Occipital lobe (tissue), 1 donor: ENCODE measurements at regions not wholly inside any gene's neighbourhood (a gene's known extent, or its start where the extent isn't known, plus 50 kb on each side); places are given as distances from the start of the nearest gene placed in this dataset.
"Not testable (repeated sequence)": the region's sequence is repeated elsewhere in the genome, so short reads cannot be mapped to it uniquely, and the experiment has no call there.

Experiments used
- DNase-seq: peaks from one replicate; lab custom pipeline; 2025; lab: John Stamatoyannopoulos, UW

GRCh38 chr2:106339609-106340008, 128.6 kb downstream of the RGPD3 start:
- no peak for DNase-seq

DNA sequence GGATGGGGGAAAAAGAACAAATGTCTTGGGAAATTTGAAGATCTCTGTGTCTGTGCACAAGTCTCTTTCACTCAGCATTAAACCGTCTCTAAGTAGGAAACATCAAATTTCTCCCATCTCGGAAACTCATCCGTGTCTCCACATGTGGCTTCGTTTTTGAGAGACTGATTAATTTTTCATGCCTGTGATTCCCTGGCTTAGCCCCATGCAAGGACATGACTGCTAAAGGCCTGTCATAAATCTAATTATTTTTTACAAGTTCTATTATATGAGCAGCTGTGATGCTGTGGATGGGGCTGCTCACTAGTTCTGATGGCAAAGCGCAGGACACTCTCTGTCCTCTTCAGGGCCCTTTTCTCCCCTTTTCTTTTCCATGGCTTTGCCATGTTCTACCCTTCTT, 129.1 kb downstream of the RGPD3 start:
- no peak for DNase-seq

GRCh38 chr2:106338043-106338442, 130.2 kb downstream of the RGPD3 start:
- DNase-seq, result peak; percentile 19

- DNase-seq, result no peak
Measured at GRCh38 chr2:106336737-106337136, 131.5 kb downstream of the RGPD3 start.

DNA sequence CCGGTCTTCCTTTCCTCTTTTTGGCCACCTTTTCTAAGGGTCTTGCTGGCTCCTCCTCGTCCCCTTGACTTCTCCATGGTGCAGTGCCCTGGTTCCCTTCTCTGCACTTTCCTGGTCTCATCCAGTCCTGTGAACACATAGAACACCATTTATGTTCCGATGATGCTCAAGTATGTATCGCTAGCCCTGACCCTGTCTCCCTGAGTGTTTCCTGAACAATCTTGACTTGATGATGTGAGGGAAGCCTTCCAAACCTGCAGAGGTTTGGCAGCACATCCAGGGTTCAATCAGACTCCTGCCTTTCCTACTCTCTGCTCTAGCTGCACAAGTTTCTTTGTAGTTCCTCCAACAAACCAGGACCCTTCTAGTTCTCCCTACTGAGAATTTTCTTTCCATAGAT, 132.1 kb downstream of the RGPD3 start:
- no peak for DNase-seq

DNA sequence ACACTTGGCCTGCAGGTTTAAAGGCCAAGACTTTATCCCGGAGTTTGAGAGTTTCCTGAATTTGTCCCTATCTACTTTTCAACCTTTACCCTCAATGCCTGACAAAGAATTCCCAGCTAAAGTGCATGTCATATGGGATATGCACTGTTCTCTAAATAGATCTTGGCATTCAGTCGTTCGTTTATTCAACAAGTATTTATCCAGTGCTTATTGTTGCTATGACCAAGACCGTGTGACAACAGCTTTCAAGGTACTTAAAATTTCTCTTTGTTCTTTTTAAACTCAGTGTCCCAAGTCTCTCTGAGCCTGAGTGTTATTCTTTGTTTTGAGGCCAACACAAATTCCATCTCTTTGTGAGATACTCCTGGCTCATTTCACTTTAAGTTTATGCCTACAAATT, 133.4 kb downstream of the RGPD3 start:
- no peak for DNase-seq

- not testable (repeated sequence) for DNase-seq
Measured at GRCh38 chr2:106333253-106333873, 134.8 kb downstream of the RGPD3 start.

- no peak for DNase-seq
Measured at GRCh38 chr2:106332054-106332453, 136.2 kb downstream of the RGPD3 start.

DNA sequence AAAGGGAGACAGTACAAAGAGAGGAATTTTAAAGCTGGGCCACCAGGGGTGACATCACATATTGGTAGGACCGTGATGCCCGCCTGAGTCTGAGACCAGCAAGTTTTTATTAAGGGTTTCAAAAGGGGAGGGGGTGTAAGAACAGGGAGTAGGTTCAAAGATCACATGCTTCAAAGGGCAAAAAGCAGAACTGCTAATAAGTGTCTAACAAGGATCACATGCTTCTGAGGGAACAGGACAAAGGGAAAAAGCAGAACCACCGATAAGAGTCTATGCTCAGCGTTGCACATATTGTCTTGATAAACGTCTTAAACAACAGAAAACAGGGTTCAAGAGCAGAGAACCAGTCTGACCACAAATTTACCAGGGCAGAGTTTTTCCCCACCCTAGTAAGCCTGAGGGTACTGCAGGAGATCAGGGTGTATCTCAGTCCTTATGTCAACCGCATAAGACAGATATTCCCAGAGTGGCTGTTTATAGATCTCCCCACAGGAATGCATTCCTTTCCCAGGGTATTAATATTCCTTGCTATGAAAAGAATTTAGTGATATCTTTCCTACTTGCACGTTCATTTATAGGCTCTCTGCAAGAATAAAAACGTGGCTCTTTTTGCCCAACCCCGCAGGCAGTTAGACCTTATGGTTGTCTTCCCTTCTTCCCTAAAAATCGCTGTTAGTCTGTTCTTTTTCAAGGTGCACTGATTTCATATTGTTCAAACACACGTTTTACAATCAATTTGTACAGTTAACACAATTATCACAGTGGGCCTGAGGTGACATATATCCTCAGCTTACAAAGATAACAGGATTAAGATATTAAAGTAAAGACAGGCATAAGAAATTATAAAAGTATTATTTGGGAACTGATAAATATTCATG, 136.5 kb upstream of the UXS1 start:
- DNase-seq, result not testable (repeated sequence)

DNA sequence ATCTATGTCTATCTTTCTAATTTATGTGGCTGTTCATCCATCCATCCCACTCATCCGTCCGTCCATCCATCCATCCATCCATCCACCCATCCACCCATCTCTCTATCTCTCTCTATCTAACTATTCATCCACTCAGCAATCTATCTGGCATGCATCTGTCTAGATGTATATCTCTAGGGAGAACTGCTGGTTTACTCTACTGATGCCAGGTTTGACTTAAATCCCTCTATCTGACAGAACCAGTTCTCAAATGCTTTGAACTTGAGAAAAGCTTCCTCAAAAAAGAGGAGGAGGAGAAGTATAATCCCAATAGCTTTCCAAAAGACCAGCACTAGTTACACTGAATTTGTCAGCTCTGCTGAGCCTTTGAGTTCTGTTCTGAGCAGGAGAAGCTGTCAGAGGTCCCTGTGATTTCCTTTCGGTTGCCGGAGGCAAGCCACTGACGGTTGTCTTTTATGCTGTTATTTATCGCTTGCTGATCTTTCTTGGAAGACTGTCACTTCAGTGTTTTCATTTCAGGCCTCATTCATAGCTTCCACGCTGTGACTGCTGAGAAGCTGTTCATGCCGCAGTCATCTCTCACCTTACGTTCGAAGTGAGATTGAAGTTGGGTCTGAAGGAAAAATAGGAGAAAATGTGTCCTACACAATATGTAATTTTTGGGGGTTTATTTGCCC, 129.4 kb upstream of the UXS1 start:
- DNase-seq, result no peak

DNA sequence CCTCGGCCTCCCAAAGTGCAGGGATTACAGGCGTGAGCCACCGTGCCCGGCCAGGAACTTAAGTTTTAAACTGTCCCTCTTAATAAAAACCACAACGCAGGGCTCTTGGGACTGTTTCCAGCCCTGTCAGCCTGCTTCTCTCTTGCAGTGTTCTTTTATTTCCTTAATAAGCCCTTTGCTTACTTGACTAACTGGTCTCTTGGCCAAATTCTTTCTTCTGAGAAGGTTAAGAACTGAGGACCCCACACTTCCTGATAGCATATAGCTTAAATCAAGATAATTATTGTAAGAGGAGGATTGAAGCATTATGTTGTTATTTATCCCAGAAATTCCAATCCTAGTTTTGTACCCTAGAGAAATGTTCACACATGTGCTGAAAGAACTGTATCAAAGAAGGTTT, 128.2 kb upstream of the UXS1 start:
- DNase-seq, result no peak

- not testable (repeated sequence) for DNase-seq
Measured at GRCh38 chr2:106320439-106320838, 126.3 kb upstream of the UXS1 start.

GRCh38 chr2:106316915-106317314, 122.8 kb upstream of the UXS1 start:
- no peak for DNase-seq

- DNase-seq, result no peak
Measured at GRCh38 chr2:106314444-106314843, 120.3 kb upstream of the UXS1 start.

DNA sequence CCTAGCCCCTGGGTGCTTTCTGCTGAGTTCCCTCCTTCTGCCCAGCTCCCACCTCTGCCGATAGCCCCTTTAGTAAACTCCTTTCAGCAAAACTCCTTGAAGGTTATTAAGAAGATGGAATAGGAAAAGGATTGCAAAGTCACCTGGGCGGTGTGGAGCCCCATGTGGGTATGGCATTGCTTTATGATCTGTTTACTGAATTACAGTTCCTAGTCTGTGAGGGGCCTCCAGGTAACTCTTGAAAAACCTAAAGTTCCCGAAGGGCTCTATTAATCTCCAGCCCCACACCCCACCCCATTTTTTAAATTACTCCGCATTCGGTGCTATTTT, 116.9 kb upstream of the UXS1 start:
- no peak for DNase-seq

- DNase-seq, result no peak
Measured at GRCh38 chr2:106307860-106308259, 113.8 kb upstream of the UXS1 start.

DNA sequence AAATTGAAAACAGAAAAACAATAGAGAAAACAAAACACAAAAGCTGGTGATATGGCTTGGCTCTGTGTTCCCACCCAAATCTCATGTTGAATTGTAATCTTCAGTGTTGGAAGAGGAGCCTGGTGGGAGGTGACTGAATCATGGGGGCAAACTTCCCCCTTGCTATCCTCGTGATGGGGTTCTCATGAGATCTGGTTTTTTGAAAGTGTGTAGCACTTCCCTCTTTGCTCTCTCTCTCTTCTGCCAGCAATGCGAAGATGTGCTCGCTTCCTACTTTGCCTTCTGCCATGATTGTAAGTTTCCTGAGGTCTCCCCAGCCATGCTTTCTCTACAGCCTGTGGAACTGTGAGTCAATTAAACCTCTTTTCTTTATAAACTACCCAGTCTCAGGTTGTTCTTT, 112.3 kb upstream of the UXS1 start:
- DNase-seq, result no peak

- no peak for DNase-seq
Measured at GRCh38 chr2:106304612-106305184, 110.6 kb upstream of the UXS1 start.

- no peak for DNase-seq
Measured at GRCh38 chr2:106299696-106300095, 105.6 kb upstream of the UXS1 start.

- DNase-seq, result no peak
Measured at GRCh38 chr2:106296182-106296815, 102.2 kb upstream of the UXS1 start.

- DNase-seq, result no peak
Measured at GRCh38 chr2:106294182-106294581, 100.1 kb upstream of the UXS1 start.

DNA sequence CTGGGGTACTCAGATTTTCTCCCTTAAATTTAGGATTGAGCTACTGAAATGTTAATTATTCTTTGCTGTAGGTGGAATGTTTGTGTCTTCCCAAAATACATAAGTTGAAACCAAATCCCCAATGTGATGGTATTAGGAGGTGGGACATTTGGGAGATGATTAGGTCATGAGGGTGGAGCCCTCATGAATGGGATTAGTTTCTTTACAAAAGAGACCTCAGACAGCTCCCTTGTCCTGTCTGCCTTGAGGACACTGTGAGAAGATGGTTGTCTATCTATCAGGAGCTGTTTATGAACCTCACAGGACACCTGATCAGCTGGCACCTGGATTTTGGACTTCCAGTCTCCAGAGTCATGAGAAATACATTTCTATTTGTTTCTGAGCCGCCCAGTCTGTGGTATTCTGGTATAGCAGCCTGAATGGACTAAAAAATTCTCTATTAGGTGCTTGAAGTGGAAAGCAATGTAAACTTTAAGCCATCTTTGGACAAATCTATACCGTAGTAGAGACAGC, 99.2 kb upstream of the UXS1 start:
- no peak for DNase-seq
